HG03432 (cell line): ENCODE measurements at regions not wholly inside any gene's neighbourhood (a gene's known extent, or its start where the extent isn't known, plus 50 kb on each side); places are given as distances from the start of the nearest gene placed in this dataset.

Source experiments
- ATAC-seq: cut with Tn5 transposase; IDR thresholded peaks from one replicate; pipeline ENCODE4 v1.9.1; 2021; ENCODE audit warnings: mild to moderate bottlenecking, moderate library complexity; ENCODE audit not compliant: unreplicated experiment

- no peak for ATAC-seq
Measured at GRCh38 chr1:235925016-235925415, 58.3 kb upstream of the LYST start.

- ATAC-seq: no peak
Measured at GRCh38 chr1:235923466-235924021, 56.8 kb upstream of the LYST start.

- no peak for ATAC-seq
Measured at GRCh38 chr1:235920596-235921375, 54.1 kb upstream of the LYST start.

- ATAC-seq: no peak
Measured at GRCh38 chr1:235919833-235920441, 53.2 kb upstream of the LYST start.

- no peak for ATAC-seq
Measured at GRCh38 chr1:235919127-235919832, 52.6 kb upstream of the LYST start.

GRCh38 chr1:235918465-235918864, 51.8 kb upstream of the LYST start:
- ATAC-seq: no peak

- no peak for ATAC-seq
Measured at GRCh38 chr1:235918032-235918431, 51.3 kb upstream of the LYST start.

GRCh38 chr1:235917267-235917811, 50.6 kb upstream of the LYST start:
- ATAC-seq: peak; percentile 93
